Hepatocyte (in vitro differentiated cells): ENCODE measurements at regions not wholly inside any gene's neighbourhood (a gene's known extent, or its start where the extent isn't known, plus 50 kb on each side); places are given as distances from the start of the nearest gene placed in this dataset.

Experiments used
- DNase-seq: peaks from one replicate; pipeline ENCODE4 v3.0.0-alpha.2; 2016; ENCODE audit warnings: low spot score
- H2AFZ ChIP-seq: fragments of 200-600 bp; sonication (generic); 2 replicates; pipeline ENCODE4 v1.6.0; 2016; ENCODE audit warnings: antibody characterized with exemption, mild to moderate bottlenecking
- H3K27ac ChIP-seq: fragments of 200-600 bp; sonication (generic); 2 replicates; pipeline ENCODE4 v1.5.1; 2016; ENCODE audit warnings: mild to moderate bottlenecking
- H3K27me3 ChIP-seq: fragments of 200-600 bp; sonication (generic); 2 replicates; pipeline ENCODE4 v1.6.1; 2016
- H3K36me3 ChIP-seq: fragments of 200-600 bp; sonication (generic); replicated peaks from 2 replicates; pipeline ENCODE4 v1.5.1; 2016; ENCODE audit warnings: low read depth; ENCODE audit not compliant: insufficient read depth
- H3K4me1 ChIP-seq: fragments of 200-600 bp; sonication (generic); 2 replicates; pipeline ENCODE4 v1.5.1; 2016; ENCODE audit warnings: mild to moderate bottlenecking, moderate library complexity; ENCODE audit not compliant: insufficient read depth
- H3K4me2 ChIP-seq: fragments of 200-600 bp; sonication (generic); 2 replicates; pipeline ENCODE4 v1.6.0; 2016
- H3K4me3 ChIP-seq: fragments of 200-600 bp; sonication (generic); 2 replicates; pipeline ENCODE4 v1.5.1; 2016; ENCODE audit warnings: mild to moderate bottlenecking
- H3K79me2 ChIP-seq: fragments of 200-600 bp; sonication (generic); 2 replicates; pipeline ENCODE4 v1.6.0; 2017; ENCODE audit warnings: mild to moderate bottlenecking
- H3K9me2 ChIP-seq: fragments of 200-600 bp; sonication (generic); replicated peaks from 2 replicates; pipeline ENCODE4 v1.6.0; 2017; ENCODE audit warnings: mild to moderate bottlenecking; ENCODE audit not compliant: insufficient read depth
- H3K9me3 ChIP-seq: fragments of 200-600 bp; sonication (generic); 2 replicates; pipeline ENCODE4 v1.5.1; 2016; ENCODE audit warnings: low read depth, mild to moderate bottlenecking
- H4K20me1 ChIP-seq: fragments of 200-600 bp; sonication (generic); 2 replicates; pipeline ENCODE4 v1.6.0; 2016; ENCODE audit warnings: mild to moderate bottlenecking; ENCODE audit not compliant: insufficient read depth, poor library complexity, severe bottlenecking
- CTCF ChIP-seq: fragments of 200-600 bp; sonication (generic); IDR thresholded peaks from 2 replicates; pipeline ENCODE4 v1.5.1; 2016; ENCODE audit warnings: antibody characterized with exemption, mild to moderate bottlenecking; ENCODE audit not compliant: poor library complexity
- EZH2 ChIP-seq: fragments of 200-600 bp; sonication (generic); IDR thresholded peaks from 2 replicates; pipeline ENCODE4 v1.6.1; 2016; ENCODE audit warnings: antibody characterized with exemption, mild to moderate bottlenecking, borderline replicate concordance
- EZH2phosphoT487 ChIP-seq: fragments of 200-600 bp; sonication (generic); IDR thresholded peaks from one replicate; pipeline ENCODE4 v1.6.1; 2018; ENCODE audit warnings: antibody characterized with exemption, mild to moderate bottlenecking, low read depth, moderate library complexity; ENCODE audit not compliant: unreplicated experiment, severe bottlenecking
- WGBS: methylation state at CpG from one replicate; pipeline ENCODE4 v1.1.6; 2016; ENCODE audit warnings: low lambda C conversion rate; ENCODE audit errors: missing lambda C conversion rate; 5-methylcytosine and 5-hydroxymethylcytosine counted together

GRCh38 chr3:178454726-178455125, 81.5 kb upstream of the KCNMB2 start:
- no peaks in the 10 kb centered on the region for H3K36me3 ChIP-seq
- no peaks in the 10 kb centered on the region for H3K4me1 ChIP-seq
- H3K4me2 ChIP-seq: no peak overlapping the region
- H3K9me2 ChIP-seq: no peaks in the 10 kb centered on the region
- 93% methylated on average over 4 of the region's 4 CpGs for WGBS
- H3K27ac ChIP-seq: no peak overlapping the region
- no peak overlapping the region for H2AFZ ChIP-seq
- no peaks in the 10 kb centered on the region for H3K79me2 ChIP-seq
- H4K20me1 ChIP-seq: no peaks in the 10 kb centered on the region
- no peaks in the 10 kb centered on the region for H3K9me3 ChIP-seq
- no peaks in the 10 kb centered on the region for H3K27me3 ChIP-seq
- DNase-seq: no peak
- no peak overlapping the region for H3K4me3 ChIP-seq
- no peak for TF ChIP-seq EZH2phosphoT487
- TF ChIP-seq EZH2: no peak
- no peak for TF ChIP-seq CTCF

- no peak for DNase-seq
- Histone ChIP-seq H3K4me2 (no peak overlapping the region), H3K27me3 (no peaks in the 10 kb centered on the region), H3K9me3 (no peaks in the 10 kb centered on the region), H3K4me3 (no peak overlapping the region), H3K9me2 (no peaks in the 10 kb centered on the region), H3K36me3 (no peaks in the 10 kb centered on the region), H2AFZ (no peak overlapping the region), H3K79me2 (no peaks in the 10 kb centered on the region), H3K27ac (no peak overlapping the region), H3K4me1 (no peaks in the 10 kb centered on the region), H4K20me1 (no peaks in the 10 kb centered on the region)
- 83% methylated on average over 1 of the region's 1 CpG for WGBS
- no peak for TF ChIP-seq CTCF
- TF ChIP-seq EZH2: no peak
- TF ChIP-seq EZH2phosphoT487: no peak
These were observed 81.0 kb upstream of the KCNMB2 start for GRCh38 chr3:178455226-178455625.

- Histone ChIP-seq H3K4me3 (no peak overlapping the region), H3K9me2 (no peaks in the 10 kb centered on the region), H3K4me1 (no peaks in the 10 kb centered on the region), H3K9me3 (no peaks in the 10 kb centered on the region), H4K20me1 (no peaks in the 10 kb centered on the region), H3K79me2 (no peaks in the 10 kb centered on the region), H3K36me3 (no peaks in the 10 kb centered on the region), H3K4me2 (no peak overlapping the region), H3K27ac (no peak overlapping the region), H2AFZ (no peak overlapping the region), H3K27me3 (no peaks in the 10 kb centered on the region)
- DNase-seq: no peak
- WGBS: 76% methylated on average over 1 of the region's 1 CpG
- TF ChIP-seq EZH2phosphoT487: no peak
- no peak for TF ChIP-seq EZH2
- no peak for TF ChIP-seq CTCF
These were observed 80.3 kb upstream of the KCNMB2 start for GRCh38 chr3:178455946-178456345.

- Histone ChIP-seq H3K4me2 (no peak overlapping the region), H3K27me3 (no peaks in the 10 kb centered on the region), H4K20me1 (no peaks in the 10 kb centered on the region), H3K36me3 (no peaks in the 10 kb centered on the region), H3K9me2 (no peaks in the 10 kb centered on the region), H3K79me2 (no peaks in the 10 kb centered on the region), H3K9me3 (no peaks in the 10 kb centered on the region), H3K4me1 (no peaks in the 10 kb centered on the region), H3K27ac (no peak overlapping the region), H3K4me3 (no peak overlapping the region), H2AFZ (no peak overlapping the region)
- TF ChIP-seq EZH2: no peak
- TF ChIP-seq EZH2phosphoT487: no peak
- TF ChIP-seq CTCF: no peak
- no peak for DNase-seq
- WGBS: 69% methylated on average over 7 of the region's 7 CpGs
These were observed 79.5 kb upstream of the KCNMB2 start for GRCh38 chr3:178456621-178457285.
